Fibroblast of the conjunctiva (primary cell): ENCODE measurements at regions not wholly inside any gene's neighbourhood (a gene's known extent, or its start where the extent isn't known, plus 50 kb on each side); places are given as distances from the start of the nearest gene placed in this dataset.
"Not testable (repeated sequence)": the region's sequence is repeated elsewhere in the genome, so short reads cannot be mapped to it uniquely, and the experiment has no call there.

Source experiments
- DNase-seq: peaks from one replicate; pipeline ENCODE4 v3.0.0-alpha.2; 2010; ENCODE audit warnings: low read depth

- no peak for DNase-seq
Observed at GRCh38 chr18:67135981-67136380, 380.5 kb downstream of the DSEL start.

- no peak for DNase-seq
Observed at GRCh38 chr18:67134911-67135310, 381.6 kb downstream of the DSEL start.

- DNase-seq = no peak
Observed at GRCh38 chr18:67133669-67134068, 382.9 kb downstream of the DSEL start.

GRCh38 chr18:67132919-67133318 lies 383.6 kb downstream of the DSEL start:
- no peak for DNase-seq

GRCh38 chr18:67131498-67131897 lies 385.0 kb downstream of the DSEL start:
- DNase-seq = no peak

- not testable (repeated sequence) for DNase-seq
Observed at GRCh38 chr18:67126751-67127150, 389.8 kb downstream of the DSEL start.

- no peak for DNase-seq
Observed at GRCh38 chr18:67123901-67124300, 392.6 kb downstream of the DSEL start.

- DNase-seq = peak; percentile 5
Observed at GRCh38 chr18:67117804-67118203, 398.7 kb downstream of the DSEL start.

- DNase-seq = no peak
Observed at GRCh38 chr18:67109535-67109934, 407.0 kb downstream of the DSEL start.

GRCh38 chr18:67108894-67109293 lies 407.6 kb downstream of the DSEL start:
- no peak for DNase-seq

GRCh38 chr18:67104700-67105284 lies 411.7 kb downstream of the DSEL start:
- DNase-seq = peak; percentile 60

GRCh38 chr18:67094123-67094522 lies 422.4 kb downstream of the DSEL start:
- DNase-seq = no peak

- no peak for DNase-seq
Observed at GRCh38 chr18:67092141-67092540, 424.4 kb downstream of the DSEL start.

GRCh38 chr18:67081482-67082211 lies 434.9 kb downstream of the DSEL start:
- DNase-seq = no peak

- no peak for DNase-seq
Observed at GRCh38 chr18:67080601-67081000, 435.9 kb downstream of the DSEL start.

GRCh38 chr18:67074309-67074708 lies 442.2 kb downstream of the DSEL start:
- DNase-seq = no peak

GRCh38 chr18:67072791-67073190 lies 443.7 kb downstream of the DSEL start:
- DNase-seq = no peak

- no peak for DNase-seq
Observed at GRCh38 chr18:67068608-67069007, 447.9 kb downstream of the DSEL start.

- DNase-seq = no peak
Observed at GRCh38 chr18:67047334-67047733, 443.4 kb upstream of the CDH19 start.

- DNase-seq = no peak
Observed at GRCh38 chr18:67043276-67043675, 439.4 kb upstream of the CDH19 start.

- DNase-seq = no peak
Observed at GRCh38 chr18:67041334-67041733, 437.4 kb upstream of the CDH19 start.

GRCh38 chr18:67035026-67035425 lies 431.1 kb upstream of the CDH19 start:
- DNase-seq = no peak

GRCh38 chr18:67023059-67023458 lies 419.2 kb upstream of the CDH19 start:
- DNase-seq = no peak

- no peak for DNase-seq
Observed at GRCh38 chr18:67010919-67011318, 407.0 kb upstream of the CDH19 start.
